ENCODE measurements at regions not wholly inside any gene's neighbourhood (a gene's known extent, or its start where the extent isn't known, plus 50 kb on each side); places are given as distances from the start of the nearest gene placed in this dataset.

DNA sequence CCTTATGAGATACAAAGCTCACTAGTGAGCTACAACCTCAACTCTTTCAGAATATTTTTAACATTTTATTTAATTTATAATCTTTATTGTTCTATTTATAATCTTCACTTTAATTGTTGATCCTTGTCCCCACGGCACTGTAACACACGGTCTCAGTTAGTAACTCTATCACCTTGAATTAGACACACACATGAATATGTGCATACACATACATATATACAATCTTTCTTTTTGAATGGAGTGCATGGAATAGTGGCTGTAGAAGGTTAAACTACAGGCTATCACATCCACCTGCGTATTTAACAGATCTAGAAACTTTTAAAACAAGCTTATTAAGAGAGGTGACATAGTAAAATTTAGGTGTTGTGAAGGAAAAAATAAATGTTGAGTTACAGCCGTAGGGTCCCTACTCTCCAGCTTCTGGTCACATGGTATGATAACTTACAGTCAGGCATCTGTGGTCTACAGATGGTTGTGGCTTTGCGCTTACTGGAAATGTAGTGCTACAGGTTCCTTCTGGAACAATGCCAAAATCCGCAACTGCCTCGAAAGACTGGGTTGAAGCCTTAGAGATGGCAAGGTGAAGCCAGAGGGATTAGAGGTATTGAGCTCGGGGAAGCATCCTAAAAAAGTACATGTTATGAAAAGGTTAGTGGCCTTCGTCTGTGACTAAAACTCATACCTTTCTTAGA is 1324.1 kb upstream of the SLC39A10 start:
- no peak for DNase-seq
- Mint-ChIP-seq H3K27ac (no peak overlapping the region), H3K27me3 (ENCODE audit: low read depth, poor library complexity) (no peaks in the 10 kb centered on the region), H3K4me1 (no peaks in the 10 kb centered on the region), H3K4me3 (no peak overlapping the region), H3K9me3 (no peaks in the 10 kb centered on the region), H3K36me3 (ENCODE audit: low read depth) (no peaks in the 10 kb centered on the region)
- no peak for TF ChIP-seq CTCF (IDR thresholded peaks at IDR 0.05)

GRCh38 chr2:194328456-194328855 is 1328.6 kb upstream of the SLC39A10 start:
- H3K9me3 Mint-ChIP-seq: no peaks in the 10 kb centered on the region
- no peak overlapping the region for H3K27ac Mint-ChIP-seq
- H3K27me3 Mint-ChIP-seq (ENCODE audit: low read depth, poor library complexity): no peaks in the 10 kb centered on the region
- TF ChIP-seq CTCF (IDR thresholded peaks at IDR 0.05): no peak
- no peaks in the 10 kb centered on the region for H3K36me3 Mint-ChIP-seq (ENCODE audit: low read depth)
- no peak overlapping the region for H3K4me3 Mint-ChIP-seq
- no peak for DNase-seq
- no peaks in the 10 kb centered on the region for H3K4me1 Mint-ChIP-seq

DNA sequence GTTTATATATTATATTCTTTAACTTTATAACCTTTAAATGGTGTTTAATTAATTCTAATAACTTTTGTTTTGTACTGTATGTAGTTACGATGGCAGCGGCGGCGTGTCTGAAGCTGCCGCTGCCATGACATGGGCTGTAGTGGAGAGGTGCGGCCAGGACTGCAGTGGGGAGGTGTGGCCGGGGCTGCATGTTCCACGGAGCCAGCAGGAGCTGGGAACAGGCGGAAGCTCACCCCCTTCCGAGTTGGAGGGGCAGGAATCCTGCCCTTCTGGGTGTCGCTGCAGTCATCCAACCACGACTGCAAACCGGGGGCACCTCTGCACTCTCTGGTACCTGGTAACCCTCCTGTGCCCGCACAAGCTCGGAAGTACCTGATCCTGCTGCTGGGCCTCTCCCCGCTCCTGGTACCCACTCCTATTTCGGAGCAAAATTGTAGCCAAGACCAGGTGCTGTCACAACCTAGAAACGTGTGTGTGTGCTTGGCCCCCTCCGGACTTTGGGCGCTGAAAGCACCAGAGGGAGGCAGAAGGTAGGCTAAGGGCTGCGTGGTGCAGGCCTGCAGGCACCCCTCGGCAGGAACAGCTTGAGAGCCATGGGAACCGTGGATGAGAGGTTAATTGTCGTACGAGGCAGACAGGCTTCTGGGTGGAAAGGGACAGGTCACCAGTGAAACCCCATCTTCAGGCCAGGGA is 1329.7 kb upstream of the SLC39A10 start:
- no peak for TF ChIP-seq CTCF (IDR thresholded peaks at IDR 0.05)
- no peaks in the 10 kb centered on the region for H3K9me3 Mint-ChIP-seq
- H3K36me3 Mint-ChIP-seq (ENCODE audit: low read depth): no peaks in the 10 kb centered on the region
- no peaks in the 10 kb centered on the region for H3K27me3 Mint-ChIP-seq (ENCODE audit: low read depth, poor library complexity)
- no peak overlapping the region for H3K27ac Mint-ChIP-seq
- DNase-seq: no peak
- H3K4me1 Mint-ChIP-seq: no peaks in the 10 kb centered on the region
- H3K4me3 Mint-ChIP-seq: no peak overlapping the region

DNA sequence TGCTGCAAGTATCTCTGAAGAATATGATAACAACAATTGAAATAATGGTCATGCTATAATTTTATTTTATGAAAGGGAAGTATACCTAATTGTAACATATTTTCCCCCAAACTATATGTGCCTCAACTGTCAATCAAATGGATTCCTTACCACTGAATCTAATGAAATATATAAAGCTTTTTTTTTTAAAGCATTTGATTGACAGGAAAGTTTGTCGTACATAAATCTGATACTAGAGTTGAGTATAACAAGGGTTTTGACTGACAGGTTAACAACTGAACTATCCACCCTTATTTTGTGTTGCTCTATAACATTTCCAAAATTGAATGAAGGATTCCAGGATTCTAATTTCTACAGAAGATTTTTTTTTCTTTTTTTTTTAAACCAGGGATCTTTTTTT is 1333.3 kb upstream of the SLC39A10 start:
- Mint-ChIP-seq H3K4me3 (no peak overlapping the region), H3K9me3 (no peaks in the 10 kb centered on the region), H3K4me1 (no peaks in the 10 kb centered on the region), H3K36me3 (ENCODE audit: low read depth) (no peaks in the 10 kb centered on the region), H3K27ac (no peak overlapping the region), H3K27me3 (ENCODE audit: low read depth, poor library complexity) (no peaks in the 10 kb centered on the region)
- no peak for DNase-seq
- no peak for TF ChIP-seq CTCF (IDR thresholded peaks at IDR 0.05)

- H3K4me3 Mint-ChIP-seq: no peak overlapping the region
- TF ChIP-seq CTCF (IDR thresholded peaks at IDR 0.05): no peak
- no peaks in the 10 kb centered on the region for H3K4me1 Mint-ChIP-seq
- no peaks in the 10 kb centered on the region for H3K36me3 Mint-ChIP-seq (ENCODE audit: low read depth)
- no peaks in the 10 kb centered on the region for H3K27me3 Mint-ChIP-seq (ENCODE audit: low read depth, poor library complexity)
- no peaks in the 10 kb centered on the region for H3K9me3 Mint-ChIP-seq
- DNase-seq: no peak
- H3K27ac Mint-ChIP-seq: no peak overlapping the region
Measured at GRCh38 chr2:194320520-194320919, 1336.5 kb upstream of the SLC39A10 start.
